Thyroid gland (tissue), 4 donors: ENCODE measurements at regions not wholly inside any gene's neighbourhood (a gene's known extent, or its start where the extent isn't known, plus 50 kb on each side); places are given as distances from the start of the nearest gene placed in this dataset.

Experiments used
- POLR2A ChIP-seq, 2 donors: fragments of 450-650 bp; IDR thresholded peaks; one replicate each; pipeline ENCODE4 v1.6.1; 2017; ENCODE audit warnings: antibody characterized with exemption in 2 of 2, mild to moderate bottlenecking in 2 of 2, moderate library complexity in 1 of 2
- TF ChIP-seq, protein P1 (sequence below), 6 experiments: fragments of 200-600 bp in 3 of 6; fragments of 450-650 bp in 3 of 6; sonication (generic) in 3 of 6; IDR thresholded peaks; one replicate each; pipeline ENCODE4 v1.5.1; 2016 to 2019; ENCODE audit warnings: antibody characterized with exemption in 6 of 6, mild to moderate bottlenecking in 2 of 6, inconsistent platforms in 1 of 6, moderate library complexity in 1 of 6

DNA sequence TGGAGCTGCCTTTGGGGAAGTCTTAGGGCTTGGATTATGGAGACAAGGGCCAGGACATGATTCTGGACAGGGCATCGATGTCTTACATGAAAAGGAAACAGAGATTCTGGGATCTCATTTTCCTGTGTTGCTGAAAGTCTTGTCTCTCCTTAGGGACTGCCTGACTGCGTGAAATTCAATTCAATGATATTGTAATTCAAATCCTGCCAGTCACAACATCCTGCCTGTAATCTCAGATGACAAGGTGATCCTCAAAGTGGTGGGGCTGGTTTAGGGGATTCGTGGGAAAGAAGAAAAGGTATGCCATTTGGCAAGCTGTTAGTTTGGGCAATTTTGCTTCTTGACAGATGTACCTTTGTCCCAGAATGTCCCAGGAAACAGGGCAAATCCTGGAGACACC, 129.1 kb downstream of the KBTBD8 start:
- TF ChIP-seq, protein P1, sequence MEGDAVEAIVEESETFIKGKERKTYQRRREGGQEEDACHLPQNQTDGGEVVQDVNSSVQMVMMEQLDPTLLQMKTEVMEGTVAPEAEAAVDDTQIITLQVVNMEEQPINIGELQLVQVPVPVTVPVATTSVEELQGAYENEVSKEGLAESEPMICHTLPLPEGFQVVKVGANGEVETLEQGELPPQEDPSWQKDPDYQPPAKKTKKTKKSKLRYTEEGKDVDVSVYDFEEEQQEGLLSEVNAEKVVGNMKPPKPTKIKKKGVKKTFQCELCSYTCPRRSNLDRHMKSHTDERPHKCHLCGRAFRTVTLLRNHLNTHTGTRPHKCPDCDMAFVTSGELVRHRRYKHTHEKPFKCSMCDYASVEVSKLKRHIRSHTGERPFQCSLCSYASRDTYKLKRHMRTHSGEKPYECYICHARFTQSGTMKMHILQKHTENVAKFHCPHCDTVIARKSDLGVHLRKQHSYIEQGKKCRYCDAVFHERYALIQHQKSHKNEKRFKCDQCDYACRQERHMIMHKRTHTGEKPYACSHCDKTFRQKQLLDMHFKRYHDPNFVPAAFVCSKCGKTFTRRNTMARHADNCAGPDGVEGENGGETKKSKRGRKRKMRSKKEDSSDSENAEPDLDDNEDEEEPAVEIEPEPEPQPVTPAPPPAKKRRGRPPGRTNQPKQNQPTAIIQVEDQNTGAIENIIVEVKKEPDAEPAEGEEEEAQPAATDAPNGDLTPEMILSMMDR (IDR thresholded peaks at IDR 0.05), result no peak
- no peak for TF ChIP-seq POLR2A (IDR thresholded peaks at IDR 0.05)
